GM23338 (cell line): ENCODE measurements at regions not wholly inside any gene's neighbourhood (a gene's known extent, or its start where the extent isn't known, plus 50 kb on each side); places are given as distances from the start of the nearest gene placed in this dataset.

Source experiments
- ATAC-seq: fragments of 200-7000 bp; cut with Tn5 transposase; 3 replicates; pipeline ENCODE4 v1.9.1; 2020
- DNase-seq: peaks from one replicate; pipeline ENCODE4 v3.0.0-alpha.2; 2015; ENCODE audit warnings: low spot score
- H2AFZ ChIP-seq: fragments of 200-600 bp; sonication (generic); 2 replicates; pipeline ENCODE4 v1.8.0; 2016; ENCODE audit warnings: antibody characterized with exemption, mild to moderate bottlenecking, moderate library complexity
- H3F3A ChIP-seq: fragments of 200-600 bp; sonication (generic); replicated peaks from 2 replicates; pipeline ENCODE4 v1.8.0; 2017; ENCODE audit warnings: antibody characterized with exemption, mixed run types, low read depth
- H3K27ac ChIP-seq: fragments of 200-600 bp; sonication (generic); 2 replicates; pipeline ENCODE4 v1.6.1; 2016; ENCODE audit warnings: low read depth
- H3K27me3 ChIP-seq: fragments of 200-600 bp; sonication (generic); 2 replicates; pipeline ENCODE4 v1.8.0; 2016; ENCODE audit warnings: mild to moderate bottlenecking, mixed run types, moderate library complexity; ENCODE audit not compliant: insufficient read depth
- H3K36me3 ChIP-seq: fragments of 200-600 bp; sonication (generic); 2 replicates; pipeline ENCODE4 v1.8.0; 2016; ENCODE audit warnings: mild to moderate bottlenecking; ENCODE audit not compliant: insufficient read depth
- H3K4me1 ChIP-seq: fragments of 200-600 bp; sonication (generic); 2 replicates; pipeline ENCODE4 v1.8.0; 2016; ENCODE audit warnings: mild to moderate bottlenecking, moderate library complexity; ENCODE audit not compliant: insufficient read depth
- H3K4me2 ChIP-seq: fragments of 200-600 bp; sonication (generic); 2 replicates; pipeline ENCODE4 v1.7.1; 2017; ENCODE audit warnings: mixed run types
- H3K4me3 ChIP-seq: fragments of 200-600 bp; sonication (generic); 2 replicates; pipeline ENCODE4 v1.6.1; 2016; ENCODE audit warnings: mixed run types
- H3K79me2 ChIP-seq: fragments of 200-600 bp; sonication (generic); replicated peaks from 2 replicates; pipeline ENCODE4 v1.8.0; 2017; ENCODE audit warnings: mild to moderate bottlenecking; ENCODE audit not compliant: insufficient read depth
- H3K9me2 ChIP-seq: fragments of 200-600 bp; sonication (generic); 2 replicates; pipeline ENCODE4 v1.8.0; 2017; ENCODE audit not compliant: insufficient read depth
- H4K20me1 ChIP-seq: fragments of 200-600 bp; sonication (generic); replicated peaks from 2 replicates; pipeline ENCODE4 v1.8.0; 2017; ENCODE audit warnings: mild to moderate bottlenecking; ENCODE audit not compliant: insufficient read depth
- H3K27ac Mint-ChIP-seq: 2 replicates; pipeline ENCODE4 v1.8.0; 2020; ENCODE audit warnings: inconsistent platforms, mild to moderate bottlenecking, moderate library complexity, mixed read lengths
- H3K27me3 Mint-ChIP-seq: 3 replicates; pipeline ENCODE4 v1.8.0; 2022; ENCODE audit warnings: low read depth, mild to moderate bottlenecking, moderate library complexity, mixed read lengths, inconsistent platforms; ENCODE audit not compliant: insufficient read depth, poor library complexity
- H3K36me3 Mint-ChIP-seq: 3 replicates; pipeline ENCODE4 v1.8.0; 2021; ENCODE audit warnings: low read depth, mild to moderate bottlenecking, inconsistent platforms, moderate library complexity, mixed read lengths
- H3K4me1 Mint-ChIP-seq: 3 replicates; pipeline ENCODE4 v1.8.0; 2020; ENCODE audit warnings: mild to moderate bottlenecking, inconsistent platforms, mixed read lengths
- H3K4me3 Mint-ChIP-seq: 3 replicates; pipeline ENCODE4 v1.8.0; 2021; ENCODE audit warnings: moderate library complexity, mild to moderate bottlenecking, inconsistent platforms, mixed read lengths
- H3K9me3 Mint-ChIP-seq: 3 replicates; pipeline ENCODE4 v1.8.0; 2020; ENCODE audit warnings: moderate library complexity, mild to moderate bottlenecking, inconsistent platforms, mixed read lengths
- CREB1 ChIP-seq: fragments of 250-450 bp; sonication (Bioruptor Pico); IDR thresholded peaks from 2 replicates; pipeline ENCODE4 v1.5.0; 2020; ENCODE audit warnings: low read depth, mild to moderate bottlenecking, moderate library complexity
- CTCF ChIP-seq, 2 experiments: fragments of 200-600 bp in 1 of 2; sonication (generic) in 1 of 2; conservative IDR thresholded peaks; 2 replicates each; pipeline versions ENCODE4 v1.5.1 to v1.6.1; 2016 to 2017; ENCODE audit warnings: antibody characterized with exemption in 2 of 2, low read depth in 2 of 2, mild to moderate bottlenecking in 2 of 2, moderate library complexity in 1 of 2
- ETS1 ChIP-seq: IDR thresholded peaks from 2 replicates; pipeline ENCODE4 v1.6.1; 2016; ENCODE audit warnings: antibody characterized with exemption
- EZH2 ChIP-seq: fragments of 200-600 bp; sonication (generic); IDR thresholded peaks from one replicate; pipeline ENCODE4 v1.8.0; 2017; ENCODE audit warnings: antibody characterized with exemption, mild to moderate bottlenecking, low read depth; ENCODE audit not compliant: unreplicated experiment
- JUNB ChIP-seq: IDR thresholded peaks from one replicate; pipeline ENCODE4 v1.6.1; 2016; ENCODE audit warnings: antibody characterized with exemption; ENCODE audit not compliant: unreplicated experiment
- NANOG ChIP-seq: IDR thresholded peaks from 2 replicates; pipeline ENCODE4 v1.6.1; 2016; ENCODE audit warnings: antibody characterized with exemption, borderline replicate concordance
- REST ChIP-seq: IDR thresholded peaks from one replicate; pipeline ENCODE4 v1.6.1; 2018; ENCODE audit warnings: antibody characterized with exemption; ENCODE audit not compliant: unreplicated experiment
- STAT1 ChIP-seq: IDR thresholded peaks from one replicate; pipeline ENCODE4 v1.6.1; 2016; ENCODE audit warnings: antibody characterized with exemption; ENCODE audit not compliant: unreplicated experiment
- ZNF114 ChIP-seq: fragments of 250-450 bp; sonication (Bioruptor Pico); IDR thresholded peaks from 2 replicates; pipeline ENCODE4 v1.5.0; 2020; ENCODE audit warnings: mild to moderate bottlenecking, moderate library complexity
- ZNF462 ChIP-seq: fragments of 250-450 bp; sonication (Bioruptor Pico); IDR thresholded peaks from 2 replicates; pipeline ENCODE4 v1.5.0; 2020; ENCODE audit warnings: mild to moderate bottlenecking, moderate library complexity

- no peak for TF ChIP-seq ZNF114 (CRISPR knock-in tag)
- no peak for TF ChIP-seq NANOG
- no peak for TF ChIP-seq JUNB
- no peak for TF ChIP-seq EZH2
- TF ChIP-seq ETS1 = no peak
- TF ChIP-seq STAT1 = no peak
- TF ChIP-seq CTCF (conservative IDR thresholded peaks at IDR 0.05; ENCODE audit: low read depth in 2 of 2) = no peak
- no peak for TF ChIP-seq REST
- no peak for TF ChIP-seq CREB1 (CRISPR knock-in tag)
Measured at GRCh38 chr15:38898236-38898635, 333.6 kb upstream of the RASGRP1 start (continued).

GRCh38 chr15:38899300-38899699 is 334.7 kb upstream of the RASGRP1 start:
- Histone ChIP-seq H3K27ac (no peak overlapping the region), H3K36me3 (no peaks in the 10 kb centered on the region), H3K4me1 (no peaks in the 10 kb centered on the region), H4K20me1 (no peaks in the 10 kb centered on the region), H3K4me3 (no peak overlapping the region), H3K27me3 (no peaks in the 10 kb centered on the region), H3K9me2 (no peaks in the 10 kb centered on the region), H2AFZ (no peak overlapping the region), H3K4me2 (no peak overlapping the region), H3F3A (no peaks in the 10 kb centered on the region), H3K79me2 (no peaks in the 10 kb centered on the region)
- Mint-ChIP-seq H3K27ac (no peak overlapping the region), H3K9me3 (peaks cover 5% of the 10 kb centered on the region; the same call in 2 of the 3 replicates), H3K4me3 (no peak overlapping the region), H3K4me1 (no peaks in the 10 kb centered on the region), H3K36me3 (no peaks in the 10 kb centered on the region), H3K27me3 (peaks cover 3% of the 10 kb centered on the region)
- no peak for DNase-seq
- ATAC-seq = no peak
- TF ChIP-seq ZNF462 (CRISPR knock-in tag) (no peak), CTCF (conservative IDR thresholded peaks at IDR 0.05; ENCODE audit: low read depth in 2 of 2) (no peak), CREB1 (CRISPR knock-in tag) (no peak), ZNF114 (CRISPR knock-in tag) (no peak), STAT1 (no peak), JUNB (no peak)
